Natural killer cell treated with Interleukin-12 subunit alpha and Interleukin-12 subunit beta and Interleukin-15 and Interleukin-18, amount 100 ng/mL, for 72 hours (primary cell): ENCODE measurements at regions not wholly inside any gene's neighbourhood (a gene's known extent, or its start where the extent isn't known, plus 50 kb on each side); places are given as distances from the start of the nearest gene placed in this dataset.
A peak's percentile ranks its signal among the peaks of the same experiment; 100 is the strongest.

Experiments used
- ATAC-seq, 2 donors: fragments of 150-1000 bp; cut with Tn5 transposase in 1 of 2; sonication (Bioruptor Pico), chemical (Tn5 transposase) in 1 of 2; 2 replicates each; pipeline ENCODE4 v1.10.0; 2021
- DNase-seq: peaks from one replicate; pipeline ENCODE4 v3.0.0; 2022; ENCODE audit warnings: low spot score
- H3K27ac Mint-ChIP-seq, 2 donors: 1 replicate in 1 of 2; 2 replicates in 1 of 2; pipeline ENCODE4 v1.8.0; 2022; ENCODE audit warnings: mixed read lengths in 2 of 2, mild to moderate bottlenecking in 1 of 2, moderate library complexity in 1 of 2
- H3K27me3 Mint-ChIP-seq, 2 donors: 1 replicate in 1 of 2; 2 replicates in 1 of 2; pipeline ENCODE4 v1.8.0; 2022; ENCODE audit warnings: mixed read lengths in 2 of 2
- H3K36me3 Mint-ChIP-seq: one replicate; pipeline ENCODE4 v1.8.0; 2022; ENCODE audit warnings: mixed read lengths
- H3K4me1 Mint-ChIP-seq, 2 donors: 1 replicate in 1 of 2; 2 replicates in 1 of 2; pipeline ENCODE4 v1.8.0; 2022; ENCODE audit warnings: low read depth in 2 of 2, mixed read lengths in 2 of 2, mild to moderate bottlenecking in 1 of 2
- H3K4me3 Mint-ChIP-seq: one replicate; pipeline ENCODE4 v1.8.0; 2022; ENCODE audit warnings: mixed read lengths
- H3K9me3 Mint-ChIP-seq: 2 replicates; pipeline ENCODE4 v1.8.0; 2022; ENCODE audit warnings: mixed read lengths

DNA sequence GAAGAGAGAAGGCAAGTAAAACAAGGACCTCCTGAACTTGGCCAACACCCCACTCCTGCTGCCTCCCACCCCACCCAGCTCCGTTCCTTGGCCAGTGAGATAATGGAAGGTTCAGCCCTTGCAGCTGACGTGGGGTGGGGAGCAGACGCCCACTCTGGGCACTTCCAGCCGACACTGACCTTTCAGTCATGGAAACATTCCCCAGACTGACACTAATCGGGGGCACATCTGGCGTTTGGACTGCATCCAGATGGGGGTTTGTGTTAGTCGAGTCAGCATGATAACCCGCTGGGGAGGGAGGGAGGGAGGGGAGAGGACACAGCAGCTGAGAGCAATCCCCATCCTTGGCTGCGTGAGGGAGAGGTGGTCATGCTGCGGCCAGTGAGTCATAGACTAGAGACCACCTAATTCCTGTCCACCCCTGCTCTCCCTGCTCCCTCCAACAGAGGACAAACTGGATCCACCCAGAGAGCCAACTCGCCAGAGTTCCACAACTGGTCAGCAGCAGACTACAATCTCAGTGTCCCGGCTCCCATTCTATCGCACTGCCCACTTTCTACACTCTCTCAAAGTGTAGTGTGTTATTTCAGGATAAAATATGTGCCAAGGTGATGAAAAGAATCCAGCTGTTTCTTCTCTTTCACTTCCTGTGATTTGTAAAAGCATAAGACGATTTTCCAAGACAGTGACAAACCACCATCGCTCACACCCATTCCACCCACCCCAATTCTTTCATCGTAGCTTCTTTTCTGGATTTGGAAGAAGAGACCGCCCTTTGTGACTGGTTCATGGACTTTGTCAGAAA lies 115.4 kb upstream of the PKDCC start:
- Mint-ChIP-seq H3K27ac (no peak overlapping the region), H3K4me3 (no peak overlapping the region), H3K4me1 (peaks cover 0 to 8% of the 10 kb centered on the region in 2 donors), H3K9me3 (no peaks in the 10 kb centered on the region), H3K36me3 (no peaks in the 10 kb centered on the region), H3K27me3 (peaks cover 0 to 12% of the 10 kb centered on the region in 2 donors)
- DNase-seq (no peak), ATAC-seq (no peak)

DNA sequence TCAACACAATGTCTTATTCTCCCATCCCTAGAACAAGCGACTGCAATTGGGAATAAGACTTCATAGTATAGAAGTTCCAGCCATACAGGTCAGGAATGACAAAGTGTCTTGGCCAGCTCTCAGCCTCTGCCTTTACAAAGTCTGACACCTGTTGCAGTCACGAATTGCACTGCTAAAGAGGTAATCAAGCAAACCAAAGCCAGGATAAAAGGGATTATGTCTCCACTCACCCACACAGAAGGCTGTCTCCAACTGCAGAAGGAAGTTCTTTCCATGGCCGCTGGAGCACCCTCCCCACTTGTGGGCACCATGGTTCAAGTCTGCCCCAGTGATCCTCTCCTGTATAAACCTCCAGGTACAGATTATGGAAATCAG lies 114.8 kb upstream of the PKDCC start:
- DNase-seq (no peak), ATAC-seq (no peak)
- Mint-ChIP-seq H3K27me3 (peaks cover 0 to 12% of the 10 kb centered on the region in 2 donors), H3K36me3 (no peaks in the 10 kb centered on the region), H3K9me3 (no peaks in the 10 kb centered on the region), H3K27ac (no peak overlapping the region), H3K4me3 (no peak overlapping the region), H3K4me1 (peaks cover 0 to 8% of the 10 kb centered on the region in 2 donors)

DNA sequence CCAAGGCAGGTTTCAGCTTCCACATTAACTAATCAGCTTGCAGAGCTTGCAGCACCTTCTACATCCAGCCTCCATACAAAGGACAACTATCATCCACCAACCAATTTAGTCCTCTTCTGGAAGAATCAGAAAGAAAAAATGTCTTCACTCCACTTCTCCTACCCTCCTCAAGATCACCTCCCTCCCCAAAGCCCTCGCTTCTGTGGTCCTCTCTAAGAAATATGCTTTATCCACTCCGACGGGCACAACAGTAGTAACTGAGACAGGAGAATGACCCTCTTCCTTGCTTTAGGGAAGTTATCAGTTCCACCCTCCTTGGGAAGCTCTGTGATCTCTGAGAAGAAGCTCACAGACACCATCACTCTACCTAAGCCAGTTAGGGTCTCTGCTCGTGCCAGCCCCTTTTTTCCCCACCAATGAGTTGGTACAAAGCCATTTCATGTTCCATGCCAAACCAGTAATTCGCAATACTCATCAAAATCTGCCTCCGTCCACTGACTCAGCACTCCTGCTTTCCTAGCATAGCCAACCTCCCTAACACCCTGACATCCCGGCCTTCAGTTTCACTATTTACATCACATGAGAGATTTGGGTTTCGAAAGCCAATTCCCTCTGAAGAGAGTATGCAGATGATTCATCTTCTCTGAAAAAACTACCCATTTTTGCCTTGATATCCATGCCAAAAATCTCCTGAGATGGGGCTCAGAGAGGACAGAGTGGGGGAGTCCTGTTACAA lies 114.1 kb upstream of the PKDCC start:
- Mint-ChIP-seq H3K4me3 (no peak overlapping the region), H3K9me3 (no peaks in the 10 kb centered on the region), H3K27me3 (peaks cover 0 to 12% of the 10 kb centered on the region in 2 donors), H3K27ac (no peak overlapping the region), H3K4me1 (peaks cover 0 to 8% of the 10 kb centered on the region in 2 donors), H3K36me3 (no peaks in the 10 kb centered on the region)
- ATAC-seq (peak in 1 of 2 donors; percentile 55), DNase-seq (no peak)

DNA sequence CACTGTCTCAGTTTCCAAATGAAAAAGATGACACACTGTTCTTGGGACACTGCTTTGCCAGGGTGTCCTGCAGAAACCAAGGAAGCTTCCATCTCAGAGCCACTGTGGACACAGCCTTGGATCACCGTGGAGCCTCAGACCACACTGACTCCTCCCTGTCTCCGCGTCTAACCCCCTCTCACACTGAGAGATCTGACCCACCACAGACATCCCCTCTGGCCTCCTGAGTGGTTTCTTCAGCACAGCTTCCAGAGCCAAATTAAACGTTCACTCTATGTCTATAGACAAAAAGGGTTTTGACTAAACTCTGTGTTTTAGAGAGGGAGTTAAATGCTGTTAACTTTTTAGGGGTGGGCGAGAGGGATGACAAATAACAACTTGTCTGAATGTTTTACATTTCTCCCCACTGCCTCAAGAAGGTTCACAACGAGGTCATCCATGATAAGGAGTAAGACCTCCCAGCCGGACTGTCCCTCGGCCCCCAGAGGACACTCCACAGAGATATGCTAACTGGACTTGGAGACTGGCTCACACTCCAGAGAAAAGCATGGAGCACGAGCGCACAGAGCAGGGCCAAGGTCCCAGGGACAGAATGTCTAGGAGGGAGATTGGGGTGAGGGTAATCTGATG lies 113.4 kb upstream of the PKDCC start:
- H3K27me3 Mint-ChIP-seq = peaks cover 5 to 15% of the 10 kb centered on the region in 2 donors
- peak in 1 of 2 donors; percentile 40 for ATAC-seq
- H3K4me1 Mint-ChIP-seq = peaks cover 0 to 8% of the 10 kb centered on the region in 2 donors
- H3K9me3 Mint-ChIP-seq = no peaks in the 10 kb centered on the region
- H3K27ac Mint-ChIP-seq = no peak overlapping the region
- no peaks in the 10 kb centered on the region for H3K36me3 Mint-ChIP-seq
- H3K4me3 Mint-ChIP-seq = no peak overlapping the region
- DNase-seq = no peak

DNA sequence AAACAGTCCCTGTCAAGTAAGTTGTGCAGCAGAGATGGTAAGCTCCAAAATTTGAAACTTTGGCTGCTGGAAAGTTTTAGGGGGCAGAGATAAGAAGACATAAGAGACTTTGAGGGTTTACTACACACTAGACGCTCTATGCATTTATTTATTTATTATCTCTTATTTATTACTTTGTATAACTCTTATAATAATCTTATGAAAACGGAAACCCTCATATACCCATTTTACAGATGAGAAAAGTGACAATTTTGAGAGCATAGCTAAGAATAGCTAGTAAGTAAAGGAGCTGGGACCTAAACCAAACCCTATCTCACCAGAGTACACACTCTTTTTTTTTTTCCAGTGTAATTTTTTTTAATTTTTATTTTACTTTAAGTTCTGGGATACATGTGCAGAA lies 112.8 kb upstream of the PKDCC start:
- peaks cover 9 to 18% of the 10 kb centered on the region in 2 donors for H3K27me3 Mint-ChIP-seq
- DNase-seq = no peak
- H3K27ac Mint-ChIP-seq = no peak overlapping the region
- H3K9me3 Mint-ChIP-seq = no peaks in the 10 kb centered on the region
- H3K36me3 Mint-ChIP-seq = no peaks in the 10 kb centered on the region
- peaks cover 0 to 8% of the 10 kb centered on the region in 2 donors for H3K4me1 Mint-ChIP-seq
- no peak for ATAC-seq
- no peak overlapping the region for H3K4me3 Mint-ChIP-seq

DNA sequence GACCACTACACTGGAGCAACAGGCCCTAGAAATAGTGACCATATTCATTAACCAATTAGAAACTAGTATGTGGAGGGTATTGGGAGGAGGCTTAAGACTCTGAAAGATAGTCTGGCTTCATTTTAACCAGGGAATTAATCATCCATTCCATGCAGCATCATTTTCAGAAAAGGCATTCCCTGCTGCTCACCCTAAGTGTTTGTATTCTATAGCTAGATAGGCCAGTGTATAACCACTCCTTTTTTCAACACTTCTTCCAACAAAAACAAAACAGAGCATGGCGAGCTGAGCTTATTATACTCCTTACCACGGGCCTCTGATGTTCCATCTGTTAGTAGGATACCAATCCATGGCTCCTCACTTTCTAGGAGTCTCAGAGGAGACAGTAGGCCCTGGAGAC lies 112.0 kb upstream of the PKDCC start:
- Mint-ChIP-seq H3K4me1 (peaks cover 0 to 8% of the 10 kb centered on the region in 2 donors), H3K9me3 (no peaks in the 10 kb centered on the region), H3K36me3 (no peaks in the 10 kb centered on the region), H3K27me3 (peaks cover 9 to 18% of the 10 kb centered on the region in 2 donors), H3K27ac (no peak overlapping the region), H3K4me3 (no peak overlapping the region)
- ATAC-seq (no peak), DNase-seq (no peak)

DNA sequence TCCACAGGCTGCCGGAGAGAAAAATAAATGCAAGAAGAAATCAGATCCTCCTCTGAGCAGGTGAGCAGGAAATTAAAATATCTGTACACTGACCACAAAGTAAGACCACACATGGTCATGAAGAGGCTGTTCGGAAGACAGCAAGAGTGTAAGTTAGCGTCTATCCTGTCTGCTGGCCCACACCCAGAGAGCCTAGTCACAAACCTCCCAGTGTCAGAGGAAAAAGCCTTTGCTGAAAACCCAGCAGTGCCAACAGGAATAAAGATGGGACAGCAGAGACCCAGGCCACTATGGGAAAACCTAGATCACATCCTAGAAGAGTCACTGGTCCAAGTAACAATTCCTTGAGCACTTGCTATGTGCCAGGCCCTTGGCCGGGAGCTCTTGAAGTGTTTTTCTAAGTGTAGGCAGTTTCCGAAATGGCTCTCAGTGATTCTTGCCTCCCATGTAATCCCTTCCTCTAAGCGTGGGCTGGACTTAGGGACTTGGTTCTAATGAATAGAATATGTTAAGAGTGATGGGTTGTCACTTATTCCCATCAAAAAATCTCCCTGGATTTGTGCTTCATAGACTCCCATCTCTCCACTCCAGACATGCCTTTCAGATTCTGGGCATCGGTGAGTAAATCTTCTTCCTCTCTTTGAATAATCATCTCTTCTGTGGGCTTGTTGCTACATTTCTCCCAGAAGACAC lies 110.9 kb upstream of the PKDCC start:
- DNase-seq = no peak
- Mint-ChIP-seq H3K27me3 (peaks cover 9 to 14% of the 10 kb centered on the region in 2 donors), H3K36me3 (no peaks in the 10 kb centered on the region), H3K9me3 (no peaks in the 10 kb centered on the region), H3K4me1 (peaks cover 0 to 8% of the 10 kb centered on the region in 2 donors), H3K4me3 (no peak overlapping the region), H3K27ac (no peak overlapping the region)
- ATAC-seq = no peak

DNA sequence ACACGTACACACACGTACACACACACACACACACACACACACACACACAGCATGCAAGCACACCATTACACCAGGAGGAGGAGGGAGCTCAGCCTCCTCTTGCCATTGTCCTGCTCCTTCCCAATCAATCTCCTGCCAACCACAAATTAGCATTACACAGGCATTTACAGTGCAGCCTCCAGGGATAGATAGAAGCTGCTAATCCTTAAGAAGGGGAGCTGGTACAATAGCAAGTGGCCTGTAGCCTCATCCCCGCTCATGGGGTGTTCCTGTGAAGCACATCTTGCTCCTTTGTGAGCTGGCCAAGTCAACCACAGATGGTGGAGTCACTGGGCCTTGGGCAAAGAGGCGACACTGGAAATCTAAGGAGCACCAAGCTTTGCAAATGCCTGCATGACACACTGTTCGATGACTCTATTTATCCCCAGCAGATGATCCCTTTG lies 110.3 kb upstream of the PKDCC start:
- ATAC-seq = no peak
- peaks cover 2 to 8% of the 10 kb centered on the region in 2 donors for H3K4me1 Mint-ChIP-seq
- H3K4me3 Mint-ChIP-seq = no peak overlapping the region

DNA sequence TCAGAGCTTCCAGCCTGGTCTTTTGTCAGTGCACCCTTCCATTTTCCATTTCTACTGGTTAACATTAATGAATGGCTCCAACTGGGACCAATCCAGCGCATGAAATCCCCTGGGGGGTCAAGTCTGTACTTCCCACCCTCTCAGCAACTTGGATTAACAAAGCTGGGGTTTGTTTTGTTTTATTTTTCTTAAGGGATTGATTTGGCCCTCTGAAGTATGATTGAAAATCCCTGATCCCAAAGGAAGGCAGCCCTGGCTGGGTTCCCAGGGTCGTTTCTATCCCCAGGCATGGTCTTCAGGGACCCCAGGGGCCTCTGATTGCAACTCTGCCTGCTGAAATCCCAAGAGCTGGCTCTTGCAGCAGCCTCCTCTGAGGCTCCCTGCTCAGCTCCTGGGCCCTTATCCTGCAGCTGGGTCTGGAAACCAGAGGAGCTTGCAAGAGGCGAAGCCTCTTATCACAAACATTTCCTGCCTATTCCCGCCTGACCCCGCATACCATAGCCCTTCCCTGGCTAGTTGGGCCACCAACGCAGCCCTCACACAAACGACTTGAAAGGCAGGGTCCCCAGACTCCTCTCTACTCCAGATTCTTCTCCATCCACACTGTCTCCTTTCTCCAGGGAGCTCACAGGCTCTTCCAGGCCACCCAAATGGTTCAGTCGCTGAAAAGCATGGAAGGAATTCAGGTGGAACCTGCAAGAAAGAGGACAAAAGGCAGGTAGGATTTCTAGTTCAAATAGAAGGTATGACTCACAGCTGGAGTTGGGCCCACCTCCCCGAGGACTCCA lies 109.7 kb upstream of the PKDCC start:
- ATAC-seq = no peak
- no peaks in the 10 kb centered on the region for H3K36me3 Mint-ChIP-seq

More for the DNA sequence above, 110.3 kb upstream of the PKDCC start:
- H3K27me3 Mint-ChIP-seq = peaks cover 9 to 18% of the 10 kb centered on the region in 2 donors
- no peaks in the 10 kb centered on the region for H3K9me3 Mint-ChIP-seq
- no peaks in the 10 kb centered on the region for H3K36me3 Mint-ChIP-seq
- no peak overlapping the region for H3K27ac Mint-ChIP-seq
- DNase-seq = no peak

DNA sequence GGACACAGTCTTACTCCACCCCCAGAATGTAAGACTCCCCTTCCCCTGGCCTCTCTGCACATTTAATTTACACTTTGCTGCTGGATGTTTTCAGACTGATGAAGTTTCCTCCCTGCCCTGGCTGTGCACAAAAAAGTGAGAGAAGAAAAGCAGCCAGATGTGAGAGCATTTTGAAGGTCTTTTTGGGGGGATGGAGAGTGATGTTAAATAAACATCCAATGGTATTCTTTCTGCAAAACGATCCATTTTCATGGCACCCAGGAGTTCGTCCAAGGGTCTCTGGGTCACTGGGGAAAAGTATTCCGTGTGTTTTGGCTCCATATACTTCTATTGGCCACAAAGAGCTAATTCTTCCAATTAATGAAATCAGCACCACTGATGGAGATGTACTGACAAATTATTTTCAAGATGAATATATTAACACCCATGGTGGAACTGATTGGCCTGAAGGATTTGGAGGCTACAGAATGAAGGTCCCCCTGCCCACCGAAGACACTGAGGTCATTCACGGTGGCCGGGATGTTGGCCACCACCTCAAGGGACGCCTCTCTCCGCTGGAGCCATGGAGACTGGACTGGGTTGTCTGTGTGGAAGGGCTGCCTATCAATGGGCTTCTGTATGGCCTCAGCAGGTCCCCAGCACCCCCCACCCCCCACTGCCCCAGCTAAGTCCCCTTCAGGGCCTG lies 107.6 kb upstream of the PKDCC start:
- Mint-ChIP-seq H3K9me3 (no peaks in the 10 kb centered on the region), H3K36me3 (no peaks in the 10 kb centered on the region), H3K27ac (no peak overlapping the region), H3K27me3 (peaks cover 18% of the 10 kb centered on the region in 2 donors), H3K4me3 (no peak overlapping the region), H3K4me1 (peaks cover 0 to 2% of the 10 kb centered on the region in 2 donors)
- ATAC-seq (no peak), DNase-seq (no peak)

More for the DNA sequence above, 109.7 kb upstream of the PKDCC start:
- DNase-seq = no peak
- no peaks in the 10 kb centered on the region for H3K9me3 Mint-ChIP-seq
- peaks cover 10 to 18% of the 10 kb centered on the region in 2 donors for H3K27me3 Mint-ChIP-seq
- no peak overlapping the region for H3K4me3 Mint-ChIP-seq
- peaks cover 2 to 8% of the 10 kb centered on the region in 2 donors for H3K4me1 Mint-ChIP-seq
- H3K27ac Mint-ChIP-seq = no peak overlapping the region

DNA sequence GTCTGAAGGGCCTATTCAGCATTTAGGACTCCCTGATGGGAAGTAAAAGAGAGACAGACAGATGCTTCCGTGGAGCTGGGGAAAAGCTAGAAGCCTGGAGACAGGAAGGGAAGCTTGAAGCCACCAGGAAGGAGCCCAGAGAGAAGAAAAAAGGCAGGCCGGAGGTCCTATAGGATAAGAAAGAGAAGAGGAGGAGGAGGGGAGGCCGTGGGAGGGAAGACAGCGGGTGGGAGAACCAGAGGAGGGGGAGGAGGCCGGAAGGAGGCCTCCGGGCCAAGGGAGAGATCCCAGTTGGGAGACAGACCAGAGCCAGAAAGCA lies 107.1 kb upstream of the PKDCC start:
- Mint-ChIP-seq H3K9me3 (no peaks in the 10 kb centered on the region), H3K36me3 (no peaks in the 10 kb centered on the region), H3K27ac (no peak overlapping the region), H3K4me3 (no peak overlapping the region), H3K4me1 (peaks cover 0 to 2% of the 10 kb centered on the region in 2 donors), H3K27me3 (peaks cover 18 to 20% of the 10 kb centered on the region in 2 donors)
- no peak for ATAC-seq
- no peak for DNase-seq

DNA sequence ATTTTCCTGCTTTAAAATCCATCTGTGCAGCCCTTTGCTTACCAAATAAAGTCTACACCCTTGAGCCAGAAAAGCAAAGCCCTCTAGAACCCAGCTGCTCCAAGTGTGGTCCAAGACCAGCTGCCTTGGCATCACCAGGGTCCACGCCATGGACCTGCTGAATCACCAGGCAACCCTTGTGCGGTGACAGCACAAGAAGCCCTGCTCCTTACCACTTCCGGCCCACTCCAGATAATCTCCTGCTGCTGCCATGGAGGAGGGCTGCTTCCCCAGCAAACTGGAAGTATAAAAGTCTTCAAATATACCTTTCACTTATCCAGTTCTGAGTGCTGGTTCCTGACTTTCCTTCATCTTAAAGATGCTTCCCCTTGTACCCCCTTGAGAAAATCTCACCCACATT lies 106.0 kb upstream of the PKDCC start:
- peaks cover 0 to 2% of the 10 kb centered on the region in 2 donors for H3K4me1 Mint-ChIP-seq
- no peak overlapping the region for H3K4me3 Mint-ChIP-seq
- no peaks in the 10 kb centered on the region for H3K36me3 Mint-ChIP-seq

More for the DNA sequence above, 106.0 kb upstream of the PKDCC start:
- no peaks in the 10 kb centered on the region for H3K9me3 Mint-ChIP-seq
- ATAC-seq (no peak), DNase-seq (no peak)
- H3K27me3 Mint-ChIP-seq = peaks cover 23 to 29% of the 10 kb centered on the region in 2 donors
- H3K27ac Mint-ChIP-seq = no peak overlapping the region
